Osteocyte (in vitro differentiated cells): ENCODE measurements at regions not wholly inside any gene's neighbourhood (a gene's known extent, or its start where the extent isn't known, plus 50 kb on each side); places are given as distances from the start of the nearest gene placed in this dataset.

ENCODE experiments used
- DNase-seq: peaks from one replicate; pipeline ENCODE4 v3.0.0; 2021; ENCODE audit warnings: mixed read lengths; ENCODE audit not compliant: unreplicated experiment; ENCODE audit errors: extremely low spot score
- H3K27ac Mint-ChIP-seq: one replicate; pipeline ENCODE4 v1.8.0; 2021; ENCODE audit warnings: mild to moderate bottlenecking, mixed read lengths; ENCODE audit not compliant: unreplicated experiment
- H3K27me3 Mint-ChIP-seq: one replicate; pipeline ENCODE4 v1.8.0; 2021; ENCODE audit warnings: mixed read lengths; ENCODE audit not compliant: unreplicated experiment
- H3K36me3 Mint-ChIP-seq: one replicate; pipeline ENCODE4 v1.8.0; 2021; ENCODE audit warnings: mixed read lengths; ENCODE audit not compliant: unreplicated experiment
- H3K4me1 Mint-ChIP-seq: one replicate; pipeline ENCODE4 v1.8.0; 2021; ENCODE audit warnings: mixed read lengths; ENCODE audit not compliant: unreplicated experiment
- H3K4me3 Mint-ChIP-seq: one replicate; pipeline ENCODE4 v1.8.0; 2021; ENCODE audit warnings: mild to moderate bottlenecking, moderate library complexity, mixed read lengths; ENCODE audit not compliant: unreplicated experiment
- H3K9me3 Mint-ChIP-seq: one replicate; pipeline ENCODE4 v1.8.0; 2021; ENCODE audit warnings: mixed read lengths; ENCODE audit not compliant: unreplicated experiment
- CTCF ChIP-seq: fragments of 200-600 bp; sonication (generic); IDR thresholded peaks from 2 replicates; pipeline ENCODE4 v1.5.0; 2021; ENCODE audit warnings: antibody characterized with exemption, mild to moderate bottlenecking, moderate library complexity

GRCh38 chr9:31996331-31996730 is 388.1 kb upstream of the ACO1 start:
- H3K9me3 Mint-ChIP-seq = peaks cover 7% of the 10 kb centered on the region

DNA sequence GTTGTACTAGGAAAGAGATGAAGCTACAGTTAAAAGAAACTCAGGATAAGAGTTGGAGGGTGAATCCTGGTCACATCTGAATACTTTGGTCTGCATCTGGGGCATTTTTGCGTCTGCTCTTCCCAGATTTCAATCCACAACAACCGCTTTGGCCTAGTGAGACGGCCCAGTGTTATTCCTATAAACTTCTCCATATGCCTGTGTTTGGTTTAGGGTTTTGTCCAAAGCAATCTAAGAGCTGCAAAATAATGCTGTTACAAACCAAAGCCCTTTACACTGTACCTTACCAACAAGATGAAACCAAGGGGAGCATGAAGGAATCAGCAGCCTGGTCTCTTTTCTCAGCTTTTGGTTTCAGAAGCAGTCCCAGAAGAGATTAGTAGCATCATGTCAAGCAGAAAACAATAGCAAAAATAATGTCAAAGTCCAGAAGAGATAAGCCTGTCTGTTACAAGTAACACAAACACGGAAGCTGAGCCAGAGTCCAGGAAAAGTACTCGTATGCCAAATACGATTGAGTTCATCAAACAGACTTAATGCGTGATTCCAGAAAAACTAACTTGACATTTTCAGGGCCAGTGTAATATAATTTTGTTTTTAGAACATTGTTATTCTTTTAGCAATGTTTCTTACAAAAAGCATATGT is 379.9 kb upstream of the ACO1 start:
- TF ChIP-seq CTCF = no peak
- no peaks in the 10 kb centered on the region for H3K27me3 Mint-ChIP-seq
- no peaks in the 10 kb centered on the region for H3K9me3 Mint-ChIP-seq
- H3K4me3 Mint-ChIP-seq = no peak overlapping the region
- H3K36me3 Mint-ChIP-seq = no peaks in the 10 kb centered on the region
- no peaks in the 10 kb centered on the region for H3K4me1 Mint-ChIP-seq
- no peak overlapping the region for H3K27ac Mint-ChIP-seq
- no peak for DNase-seq

More at GRCh38 chr9:31996331-31996730, 388.1 kb upstream of the ACO1 start:
- no peak for DNase-seq
- Mint-ChIP-seq H3K27ac (no peak overlapping the region), H3K4me3 (no peak overlapping the region), H3K36me3 (no peaks in the 10 kb centered on the region), H3K4me1 (no peaks in the 10 kb centered on the region), H3K27me3 (no peaks in the 10 kb centered on the region)
- no peak for TF ChIP-seq CTCF

- no peak overlapping the region for H3K27ac Mint-ChIP-seq
- H3K27me3 Mint-ChIP-seq = no peaks in the 10 kb centered on the region
- peaks cover under 1% of the 10 kb centered on the region for H3K9me3 Mint-ChIP-seq
- DNase-seq = no peak
- H3K4me1 Mint-ChIP-seq = no peaks in the 10 kb centered on the region
- TF ChIP-seq CTCF = no peak
- no peaks in the 10 kb centered on the region for H3K36me3 Mint-ChIP-seq
- H3K4me3 Mint-ChIP-seq = no peak overlapping the region
Observed at GRCh38 chr9:32010322-32010721, 374.1 kb upstream of the ACO1 start.

DNA sequence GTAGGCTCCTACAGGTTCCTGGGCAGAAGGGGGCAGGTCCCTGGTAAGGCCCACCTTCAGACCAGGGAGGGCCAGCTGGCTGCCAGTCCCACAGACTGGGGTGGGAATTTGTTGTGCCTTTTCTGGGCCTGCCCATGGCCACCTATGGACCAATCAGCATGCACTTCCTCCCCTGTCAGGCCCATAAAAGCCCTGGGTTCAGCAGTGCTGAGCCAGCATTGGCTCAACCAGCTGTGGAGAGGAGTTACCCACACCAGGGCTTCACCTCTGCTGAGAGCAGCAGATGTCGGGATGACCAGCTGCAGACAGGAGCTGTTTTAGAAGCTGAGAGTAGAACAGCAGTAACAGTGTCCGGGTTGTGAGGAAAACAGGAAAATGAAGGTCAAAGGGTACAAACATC is 373.4 kb upstream of the ACO1 start:
- no peak for TF ChIP-seq CTCF
- Mint-ChIP-seq H3K36me3 (no peaks in the 10 kb centered on the region), H3K27me3 (no peaks in the 10 kb centered on the region), H3K27ac (no peak overlapping the region), H3K4me3 (no peak overlapping the region), H3K9me3 (peaks cover 5% of the 10 kb centered on the region), H3K4me1 (no peaks in the 10 kb centered on the region)
- no peak for DNase-seq

DNA sequence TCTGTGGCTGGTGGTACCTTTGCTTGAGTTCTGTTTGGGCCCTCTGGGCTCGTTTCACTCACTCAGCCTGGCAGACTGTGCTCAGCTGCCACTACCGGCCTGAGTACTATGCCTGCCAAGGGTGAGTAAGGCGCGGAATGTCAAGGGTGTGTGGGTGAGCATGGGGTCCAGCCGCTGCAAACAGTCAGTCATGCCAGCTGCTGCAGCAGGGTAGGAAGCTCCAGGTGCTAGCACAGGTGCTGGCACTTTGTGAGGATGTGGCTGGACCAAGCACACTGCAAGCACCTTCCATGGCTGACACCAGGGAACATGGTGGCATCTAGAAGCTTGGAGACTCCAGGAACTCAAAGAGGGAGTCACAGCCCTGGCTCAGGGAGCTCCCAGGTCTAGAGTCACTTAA is 368.6 kb upstream of the ACO1 start:
- Mint-ChIP-seq H3K4me3 (no peak overlapping the region), H3K36me3 (no peaks in the 10 kb centered on the region), H3K9me3 (peaks cover 5% of the 10 kb centered on the region), H3K4me1 (no peaks in the 10 kb centered on the region), H3K27me3 (no peaks in the 10 kb centered on the region), H3K27ac (no peak overlapping the region)
- TF ChIP-seq CTCF = no peak
- no peak for DNase-seq
